LNCaP clone FGC (cell line): ENCODE measurements at regions not wholly inside any gene's neighbourhood (a gene's known extent, or its start where the extent isn't known, plus 50 kb on each side); places are given as distances from the start of the nearest gene placed in this dataset.

Experiments
- DNase-seq: peaks from one replicate; pipeline ENCODE4 v3.0.0-alpha.2; 2011; ENCODE audit warnings: low read depth
- H3K4me3 ChIP-seq: 2 replicates; pipeline ENCODE4 v1.5.1; 2011; ENCODE audit warnings: mild to moderate bottlenecking, low read depth, low read length, control low read depth
- TF ChIP-seq, protein P1 (sequence below): IDR thresholded peaks from 2 replicates; pipeline ENCODE4 v1.5.1; 2012; ENCODE audit warnings: mild to moderate bottlenecking; ENCODE audit not compliant: control insufficient read depth, insufficient read depth; ENCODE audit errors: extremely low read depth

DNA sequence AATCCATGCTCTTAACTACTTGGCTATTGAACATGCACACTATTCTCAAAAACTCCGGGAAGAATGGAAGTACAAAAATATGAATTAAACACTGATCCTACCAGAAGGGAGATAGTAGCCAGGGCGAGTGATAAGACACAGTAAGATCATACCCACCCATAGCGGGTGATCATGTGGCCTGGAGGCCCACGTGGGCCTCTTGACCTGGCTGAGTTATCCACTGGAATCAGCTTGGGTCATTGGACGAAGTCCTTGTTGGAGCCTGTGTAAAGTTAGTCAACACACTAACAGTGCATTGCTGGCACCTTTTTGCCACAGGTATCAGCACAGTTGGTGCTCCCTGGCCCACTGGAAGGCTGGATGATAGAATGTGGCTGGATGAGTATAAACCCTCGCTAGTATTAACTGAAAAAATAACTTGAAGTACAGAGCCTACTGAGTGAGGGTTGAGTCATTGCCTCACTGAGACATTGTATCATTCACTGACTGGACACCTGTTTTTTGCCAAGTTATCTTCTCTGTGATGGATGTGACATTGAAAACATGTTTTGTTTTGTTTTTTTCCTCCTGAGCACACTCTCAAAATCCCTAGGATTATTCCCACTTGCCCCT lies 149.2 kb upstream of the FUT8 start:
- no peak for DNase-seq
- no peak overlapping the region for H3K4me3 ChIP-seq
- TF ChIP-seq, protein P1, sequence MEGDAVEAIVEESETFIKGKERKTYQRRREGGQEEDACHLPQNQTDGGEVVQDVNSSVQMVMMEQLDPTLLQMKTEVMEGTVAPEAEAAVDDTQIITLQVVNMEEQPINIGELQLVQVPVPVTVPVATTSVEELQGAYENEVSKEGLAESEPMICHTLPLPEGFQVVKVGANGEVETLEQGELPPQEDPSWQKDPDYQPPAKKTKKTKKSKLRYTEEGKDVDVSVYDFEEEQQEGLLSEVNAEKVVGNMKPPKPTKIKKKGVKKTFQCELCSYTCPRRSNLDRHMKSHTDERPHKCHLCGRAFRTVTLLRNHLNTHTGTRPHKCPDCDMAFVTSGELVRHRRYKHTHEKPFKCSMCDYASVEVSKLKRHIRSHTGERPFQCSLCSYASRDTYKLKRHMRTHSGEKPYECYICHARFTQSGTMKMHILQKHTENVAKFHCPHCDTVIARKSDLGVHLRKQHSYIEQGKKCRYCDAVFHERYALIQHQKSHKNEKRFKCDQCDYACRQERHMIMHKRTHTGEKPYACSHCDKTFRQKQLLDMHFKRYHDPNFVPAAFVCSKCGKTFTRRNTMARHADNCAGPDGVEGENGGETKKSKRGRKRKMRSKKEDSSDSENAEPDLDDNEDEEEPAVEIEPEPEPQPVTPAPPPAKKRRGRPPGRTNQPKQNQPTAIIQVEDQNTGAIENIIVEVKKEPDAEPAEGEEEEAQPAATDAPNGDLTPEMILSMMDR, result no peak

DNA sequence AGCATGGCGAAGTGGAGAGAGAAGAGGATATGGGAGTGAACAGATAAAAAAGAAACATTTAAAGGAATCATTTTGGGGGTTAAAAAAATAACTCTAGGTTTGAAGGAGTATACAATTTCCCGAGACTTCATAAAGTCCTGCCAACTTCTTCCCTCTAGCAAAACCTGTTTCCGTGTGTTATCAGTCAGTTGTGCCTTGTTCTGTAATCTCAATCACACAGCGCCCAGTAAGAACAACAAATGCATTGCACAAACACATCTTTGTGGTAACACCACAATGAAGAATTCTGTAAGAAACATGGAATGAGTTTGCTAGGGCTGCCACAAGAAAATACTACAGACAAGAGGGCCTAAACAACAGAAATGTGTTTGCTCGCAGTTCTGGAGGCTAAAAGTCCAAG lies 144.7 kb upstream of the FUT8 start:
- no peak for DNase-seq
- TF ChIP-seq, protein P1, result no peak
- H3K4me3 ChIP-seq, result no peak overlapping the region

DNA sequence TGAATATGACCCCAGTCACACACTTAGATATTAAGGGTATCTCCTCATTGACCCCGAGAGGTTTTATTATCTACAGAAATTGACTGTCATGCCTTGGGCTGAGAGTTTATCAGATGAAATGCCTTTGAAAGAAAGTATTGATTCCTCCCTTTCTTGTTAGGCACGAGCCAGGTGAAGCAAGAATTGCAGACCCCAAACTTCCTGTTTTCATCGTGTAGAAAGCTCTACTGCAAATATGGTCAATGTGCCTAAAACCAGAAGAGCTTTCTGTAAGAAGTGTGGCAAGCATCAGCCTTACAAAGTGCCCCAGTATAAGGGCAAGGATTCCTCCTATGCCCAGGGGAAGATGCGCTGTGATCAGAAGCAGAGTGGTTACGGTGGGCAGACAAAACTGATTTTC lies 143.9 kb upstream of the FUT8 start:
- no peak overlapping the region for H3K4me3 ChIP-seq
- TF ChIP-seq, protein P1, result no peak
- DNase-seq, result no peak

DNA sequence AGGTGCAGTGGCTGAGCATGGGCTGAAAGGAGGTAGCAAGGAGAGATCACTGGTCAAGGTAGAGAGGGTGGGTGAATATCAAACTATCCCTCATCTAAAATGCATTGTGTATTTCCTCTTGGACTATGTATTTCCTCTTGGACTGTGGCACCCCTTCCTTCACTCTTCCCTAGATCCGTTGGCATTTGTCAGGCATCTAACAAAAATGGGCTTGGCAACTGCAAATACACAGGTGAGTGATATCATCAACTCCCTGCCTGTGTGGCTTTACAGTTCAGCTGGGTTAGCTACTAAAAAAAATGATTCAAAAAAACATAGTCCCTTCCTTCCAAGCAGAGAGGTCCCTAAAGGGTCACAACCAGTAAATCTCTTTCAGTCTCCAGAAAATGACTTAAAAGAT lies 142.8 kb upstream of the FUT8 start:
- TF ChIP-seq, protein P1, result no peak
- no peak for DNase-seq
- H3K4me3 ChIP-seq, result no peak overlapping the region

DNA sequence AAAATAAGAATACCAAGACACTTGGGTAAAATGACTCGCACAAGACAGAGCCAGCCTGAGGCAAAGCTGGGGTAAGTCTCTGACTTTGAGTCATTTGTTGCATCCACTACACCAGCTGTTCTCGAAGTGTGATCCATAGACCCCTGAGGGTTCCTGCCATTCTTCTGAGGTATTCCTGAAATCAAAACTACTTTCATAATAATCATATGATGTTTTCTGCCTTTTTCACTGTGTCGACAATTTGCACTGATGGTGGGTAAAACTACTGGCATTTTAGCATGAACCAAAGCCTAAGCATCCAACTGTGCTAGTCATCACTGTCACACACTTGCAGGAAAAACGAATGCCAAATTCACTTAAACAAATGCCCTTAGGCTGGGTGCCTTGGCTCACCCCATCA lies 135.5 kb upstream of the FUT8 start:
- DNase-seq, result no peak
- TF ChIP-seq, protein P1, result no peak
- no peak overlapping the region for H3K4me3 ChIP-seq

DNA sequence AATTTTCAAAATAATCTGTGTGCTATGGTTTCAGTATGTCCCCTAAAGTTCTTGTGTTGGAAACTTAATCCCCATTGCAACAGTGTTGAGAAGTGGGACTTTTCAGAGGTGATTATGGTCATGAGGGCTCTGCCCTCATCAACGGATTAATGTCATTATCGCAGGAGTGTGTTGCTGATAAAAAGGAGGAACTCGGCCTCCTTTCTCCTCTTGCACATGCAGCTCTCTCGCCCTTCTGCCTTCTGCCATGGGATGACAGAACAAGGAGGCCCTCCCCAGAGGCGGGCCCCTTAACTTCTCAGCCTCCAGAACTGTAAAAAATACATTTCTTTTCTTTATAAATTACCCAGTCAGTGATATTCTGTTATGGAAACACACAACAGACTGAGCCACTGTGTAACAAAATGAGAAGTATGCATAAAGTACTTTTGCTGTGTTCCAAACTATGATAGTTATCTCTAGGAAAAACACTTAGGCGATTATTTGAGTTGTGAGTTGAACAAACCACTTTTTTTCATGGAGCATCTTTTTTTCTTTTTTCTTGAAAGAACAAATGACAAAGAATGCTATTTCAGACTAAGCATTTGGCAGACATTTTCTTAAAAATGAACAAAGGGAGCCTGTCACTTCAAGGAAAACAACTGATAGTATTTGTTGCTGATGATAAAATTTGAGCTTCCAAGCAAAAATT lies 134.8 kb upstream of the FUT8 start:
- no peak overlapping the region for H3K4me3 ChIP-seq
- no peak for DNase-seq
- TF ChIP-seq, protein P1, result no peak

DNA sequence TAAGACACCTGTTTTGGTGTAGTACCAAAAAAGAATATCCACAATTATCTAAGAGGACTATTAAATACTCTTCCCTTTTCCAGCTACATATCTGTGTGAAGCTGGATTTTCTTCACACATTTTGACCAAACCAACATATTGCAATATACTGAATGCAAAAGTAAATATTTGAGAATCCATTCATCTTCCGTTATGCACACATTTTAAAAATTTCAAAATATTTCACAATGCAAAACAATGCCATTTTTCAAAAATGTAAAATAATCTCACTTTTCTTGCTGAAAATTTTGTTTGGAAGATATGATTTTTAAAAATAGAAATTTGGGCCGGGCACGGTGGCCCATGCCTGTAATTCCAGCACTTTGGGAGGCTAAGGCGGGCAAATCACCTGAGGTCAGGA lies 133.9 kb upstream of the FUT8 start:
- no peak overlapping the region for H3K4me3 ChIP-seq
- DNase-seq, result no peak
- TF ChIP-seq, protein P1, result no peak
